ENCODE measurements at regions not wholly inside any gene's neighbourhood (a gene's known extent, or its start where the extent isn't known, plus 50 kb on each side); places are given as distances from the start of the nearest gene placed in this dataset.

- no peaks in the 10 kb centered on the region for H3K4me1 ChIP-seq
- no peaks in the 10 kb centered on the region for H3K36me3 ChIP-seq
- no peak overlapping the region for H3K27ac ChIP-seq
- ATAC-seq (ENCODE audit: low FRiP score in 2 of 2) (no peak), DNase-seq (no peak)
- H3K27me3 ChIP-seq = no peaks in the 10 kb centered on the region
- no peaks in the 10 kb centered on the region for H3K9me3 ChIP-seq
- H3K4me3 ChIP-seq = no peak overlapping the region
- no peak for TF ChIP-seq POLR2A (IDR thresholded peaks at IDR 0.05)
- WGBS, 2 donors = 57 to 66% methylated on average over 2 of the region's 2 CpGs
Measured at GRCh38 chr5:51731421-51732029, 348.3 kb downstream of the ISL1 start.

- TF ChIP-seq POLR2A (IDR thresholded peaks at IDR 0.05) (no peak), CTCF (IDR thresholded peaks at IDR 0.05) (no peak), POLR2AphosphoS5 (IDR thresholded peaks at IDR 0.05) (no peak)
- ATAC-seq (ENCODE audit: low FRiP score in 2 of 2) (no peak), DNase-seq (no peak)
- Histone ChIP-seq H3K36me3 (no peaks in the 10 kb centered on the region), H3K4me1 (no peaks in the 10 kb centered on the region), H3K9me3 (peaks cover 0 to 3% (median 0%) of the 10 kb centered on the region in 4 donors), H3K27ac (no peak overlapping the region), H3K4me3 (no peak overlapping the region), H3K27me3 (no peaks in the 10 kb centered on the region)
- WGBS, 2 donors = 41 to 46% methylated on average over 3 of the region's 3 CpGs
Measured at GRCh38 chr5:51732304-51732703, 349.1 kb downstream of the ISL1 start.

GRCh38 chr5:51734677-51735076 lies 351.4 kb downstream of the ISL1 start:
- Histone ChIP-seq H3K9me3 (peaks cover 0 to 3% (median 0%) of the 10 kb centered on the region in 4 donors), H3K36me3 (no peaks in the 10 kb centered on the region), H3K4me3 (no peak overlapping the region), H3K27me3 (no peaks in the 10 kb centered on the region), H3K4me1 (no peaks in the 10 kb centered on the region), H3K27ac (no peak overlapping the region)
- 81 to 93% methylated on average over 3 of the region's 3 CpGs for WGBS, 2 donors
- DNase-seq = no peak
- TF ChIP-seq POLR2A (IDR thresholded peaks at IDR 0.05) (no peak), CTCF (IDR thresholded peaks at IDR 0.05) (no peak), EP300 (IDR thresholded peaks at IDR 0.05) (no peak), POLR2AphosphoS5 (IDR thresholded peaks at IDR 0.05) (no peak)
- no peak for ATAC-seq (ENCODE audit: low FRiP score in 2 of 2)

- TF ChIP-seq POLR2AphosphoS5 (IDR thresholded peaks at IDR 0.05) = no peak
- Histone ChIP-seq H3K4me3 (no peak overlapping the region), H3K36me3 (no peaks in the 10 kb centered on the region), H3K9me3 (no peaks in the 10 kb centered on the region), H3K27me3 (no peaks in the 10 kb centered on the region), H3K4me1 (no peaks in the 10 kb centered on the region), H3K27ac (no peak overlapping the region)
- DNase-seq (no peak), ATAC-seq (ENCODE audit: low FRiP score in 2 of 2) (no peak)
Measured at GRCh38 chr5:51746023-51746422, 362.8 kb downstream of the ISL1 start.

- WGBS, 2 donors = 82 to 89% methylated on average over 2 of the region's 2 CpGs
- no peaks in the 10 kb centered on the region for H3K4me1 ChIP-seq
- H3K27me3 ChIP-seq = no peaks in the 10 kb centered on the region
- H3K9me3 ChIP-seq = no peaks in the 10 kb centered on the region
- no peak overlapping the region for H3K4me3 ChIP-seq
- H3K27ac ChIP-seq = no peak overlapping the region
- TF ChIP-seq POLR2A (IDR thresholded peaks at IDR 0.05) = no peak
- TF ChIP-seq CTCF (IDR thresholded peaks at IDR 0.05) = no peak
- TF ChIP-seq EP300 (IDR thresholded peaks at IDR 0.05) = no peak
- TF ChIP-seq POLR2AphosphoS5 (IDR thresholded peaks at IDR 0.05) = no peak
- no peak for DNase-seq
- H3K36me3 ChIP-seq = no peaks in the 10 kb centered on the region
- ATAC-seq (ENCODE audit: low FRiP score in 2 of 2) = no peak
Measured at GRCh38 chr5:51748647-51749046, 365.4 kb downstream of the ISL1 start.

Data from upper lobe of left lung (tissue), 6 donors.